GM23338 (cell line): ENCODE measurements at regions not wholly inside any gene's neighbourhood (a gene's known extent, or its start where the extent isn't known, plus 50 kb on each side); places are given as distances from the start of the nearest gene placed in this dataset.

ENCODE experiments used
- POLR2AphosphoS5 ChIP-seq: IDR thresholded peaks from 2 replicates; pipeline ENCODE4 v1.6.1; 2016; ENCODE audit warnings: antibody characterized with exemption, low read depth
- TF ChIP-seq, protein P1 (sequence below), 2 experiments: fragments of 200-600 bp in 1 of 2; sonication (generic) in 1 of 2; conservative IDR thresholded peaks; 2 replicates each; pipeline versions ENCODE4 v1.5.1 to v1.6.1; 2016 to 2017; ENCODE audit warnings: antibody characterized with exemption in 2 of 2, low read depth in 2 of 2, mild to moderate bottlenecking in 2 of 2, moderate library complexity in 1 of 2

DNA sequence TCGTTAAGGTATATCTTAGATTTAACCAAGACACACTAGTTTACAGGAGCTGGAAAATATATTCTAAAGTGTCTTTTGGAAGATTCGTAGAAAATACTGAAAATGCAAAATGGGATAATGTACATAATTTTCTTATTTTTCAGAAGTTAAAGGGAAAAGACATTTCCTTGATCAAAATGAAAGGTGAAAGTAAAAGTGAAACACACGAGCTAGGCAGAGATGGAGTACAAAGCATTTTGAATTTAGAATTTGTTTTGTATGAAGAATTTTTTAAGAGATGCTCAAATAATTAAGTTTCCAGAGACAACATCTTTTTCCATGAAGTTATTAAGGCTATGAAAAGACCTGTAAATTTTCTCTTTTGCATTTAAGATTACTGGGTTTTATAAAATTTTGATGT lies 2192.6 kb upstream of the AGA start:
- TF ChIP-seq, protein P1, sequence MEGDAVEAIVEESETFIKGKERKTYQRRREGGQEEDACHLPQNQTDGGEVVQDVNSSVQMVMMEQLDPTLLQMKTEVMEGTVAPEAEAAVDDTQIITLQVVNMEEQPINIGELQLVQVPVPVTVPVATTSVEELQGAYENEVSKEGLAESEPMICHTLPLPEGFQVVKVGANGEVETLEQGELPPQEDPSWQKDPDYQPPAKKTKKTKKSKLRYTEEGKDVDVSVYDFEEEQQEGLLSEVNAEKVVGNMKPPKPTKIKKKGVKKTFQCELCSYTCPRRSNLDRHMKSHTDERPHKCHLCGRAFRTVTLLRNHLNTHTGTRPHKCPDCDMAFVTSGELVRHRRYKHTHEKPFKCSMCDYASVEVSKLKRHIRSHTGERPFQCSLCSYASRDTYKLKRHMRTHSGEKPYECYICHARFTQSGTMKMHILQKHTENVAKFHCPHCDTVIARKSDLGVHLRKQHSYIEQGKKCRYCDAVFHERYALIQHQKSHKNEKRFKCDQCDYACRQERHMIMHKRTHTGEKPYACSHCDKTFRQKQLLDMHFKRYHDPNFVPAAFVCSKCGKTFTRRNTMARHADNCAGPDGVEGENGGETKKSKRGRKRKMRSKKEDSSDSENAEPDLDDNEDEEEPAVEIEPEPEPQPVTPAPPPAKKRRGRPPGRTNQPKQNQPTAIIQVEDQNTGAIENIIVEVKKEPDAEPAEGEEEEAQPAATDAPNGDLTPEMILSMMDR (conservative IDR thresholded peaks at IDR 0.05; ENCODE audit: low read depth in 2 of 2): no peak
- no peak for TF ChIP-seq POLR2AphosphoS5
